Smooth muscle cell (in vitro differentiated cells): ENCODE measurements at regions not wholly inside any gene's neighbourhood (a gene's known extent, or its start where the extent isn't known, plus 50 kb on each side); places are given as distances from the start of the nearest gene placed in this dataset.

Source experiments
- DNase-seq: peaks from one replicate; lab custom pipeline; 2025; ENCODE audit not compliant: unreplicated experiment; lab: John Stamatoyannopoulos, UW
- H2AFZ ChIP-seq: fragments of 200-600 bp; sonication (generic); 2 replicates; pipeline ENCODE4 v1.6.0; 2016; ENCODE audit warnings: antibody characterized with exemption, low read depth, mild to moderate bottlenecking
- H3F3A ChIP-seq: fragments of 200-600 bp; sonication (generic); 2 replicates; pipeline ENCODE4 v1.6.0; 2017; ENCODE audit warnings: antibody characterized with exemption, low read depth
- H3K27ac ChIP-seq: fragments of 200-600 bp; sonication (generic); 2 replicates; pipeline ENCODE4 v1.5.1; 2016; ENCODE audit warnings: low read depth, mild to moderate bottlenecking
- H3K27me3 ChIP-seq: fragments of 200-600 bp; sonication (generic); 2 replicates; pipeline ENCODE4 v1.6.1; 2016; ENCODE audit warnings: low read depth, mild to moderate bottlenecking
- H3K36me3 ChIP-seq: fragments of 200-600 bp; sonication (generic); 2 replicates; pipeline ENCODE4 v1.5.1; 2016; ENCODE audit warnings: low read depth
- H3K4me1 ChIP-seq: fragments of 200-600 bp; sonication (generic); 2 replicates; pipeline ENCODE4 v1.5.1; 2016; ENCODE audit warnings: low read depth
- H3K4me2 ChIP-seq: fragments of 200-600 bp; sonication (generic); 2 replicates; pipeline ENCODE4 v1.6.0; 2016; ENCODE audit warnings: mild to moderate bottlenecking
- H3K4me3 ChIP-seq: fragments of 200-600 bp; sonication (generic); 2 replicates; pipeline ENCODE4 v1.5.1; 2016; ENCODE audit warnings: mild to moderate bottlenecking
- H3K79me2 ChIP-seq: fragments of 200-600 bp; sonication (generic); 2 replicates; pipeline ENCODE4 v1.6.0; 2016; ENCODE audit warnings: low read depth, mild to moderate bottlenecking
- H3K9ac ChIP-seq: fragments of 200-600 bp; sonication (generic); 2 replicates; pipeline ENCODE4 v1.6.0; 2016; ENCODE audit warnings: low read depth
- H3K9me3 ChIP-seq: fragments of 200-600 bp; sonication (generic); replicated peaks from 2 replicates; pipeline ENCODE4 v1.5.1; 2016; ENCODE audit warnings: low read depth
- H4K20me1 ChIP-seq: fragments of 200-600 bp; sonication (generic); 2 replicates; pipeline ENCODE4 v1.6.0; 2016; ENCODE audit warnings: low read depth
- CTCF ChIP-seq: fragments of 200-600 bp; sonication (generic); IDR thresholded peaks from 2 replicates; pipeline ENCODE4 v1.5.1; 2017; ENCODE audit warnings: borderline replicate concordance, mild to moderate bottlenecking, antibody characterized with exemption; ENCODE audit not compliant: insufficient read depth, poor library complexity, severe bottlenecking
- WGBS: methylation state at CpG from one replicate; pipeline ENCODE4 v1.1.7; 2016; ENCODE audit warnings: low lambda C conversion rate; 5-methylcytosine and 5-hydroxymethylcytosine counted together

DNA sequence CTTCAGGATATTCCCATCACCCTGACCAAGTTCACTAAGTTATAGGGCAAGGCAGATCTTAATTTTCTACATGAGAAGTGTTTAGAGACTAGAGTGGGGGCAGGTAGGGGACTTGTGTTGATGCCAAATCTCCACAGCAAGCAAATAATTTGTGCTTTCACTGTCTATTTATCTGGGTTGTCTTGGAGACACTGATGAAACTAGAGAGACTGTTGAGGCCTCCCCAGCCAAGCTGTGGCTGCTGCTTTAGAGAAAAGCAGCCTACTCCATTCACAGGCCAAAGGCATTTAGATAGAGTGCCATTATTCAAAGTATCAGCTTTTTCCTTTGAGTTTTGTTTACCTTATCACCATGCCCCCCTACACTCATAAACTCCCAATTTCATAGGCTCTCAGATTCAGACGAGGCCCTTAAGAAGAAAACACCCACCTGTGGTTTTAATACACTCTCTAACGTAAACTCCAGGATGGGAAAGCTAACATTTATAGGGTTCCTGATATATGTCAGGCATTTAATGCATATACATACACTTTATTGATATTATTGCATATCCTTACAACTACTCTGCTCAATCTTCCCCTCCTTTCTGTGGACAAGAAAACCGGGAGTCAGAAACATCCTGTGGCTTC lies 130.4 kb upstream of the FOXB1 start:
- H3K27me3 ChIP-seq = peaks cover 24% of the 10 kb centered on the region
- H3K27ac ChIP-seq = no peak overlapping the region
- H3K4me3 ChIP-seq = no peak overlapping the region
- H4K20me1 ChIP-seq = no peaks in the 10 kb centered on the region
- no peak for TF ChIP-seq CTCF
- no peak overlapping the region for H3K4me2 ChIP-seq
- 66% methylated on average over 3 of the region's 3 CpGs for WGBS
- no peaks in the 10 kb centered on the region for H3F3A ChIP-seq
- H3K4me1 ChIP-seq = no peaks in the 10 kb centered on the region
- no peaks in the 10 kb centered on the region for H3K9me3 ChIP-seq
- H2AFZ ChIP-seq = no peak overlapping the region
- no peaks in the 10 kb centered on the region for H3K36me3 ChIP-seq
- H3K79me2 ChIP-seq = no peaks in the 10 kb centered on the region
- H3K9ac ChIP-seq = no peak overlapping the region
- no peak for DNase-seq

DNA sequence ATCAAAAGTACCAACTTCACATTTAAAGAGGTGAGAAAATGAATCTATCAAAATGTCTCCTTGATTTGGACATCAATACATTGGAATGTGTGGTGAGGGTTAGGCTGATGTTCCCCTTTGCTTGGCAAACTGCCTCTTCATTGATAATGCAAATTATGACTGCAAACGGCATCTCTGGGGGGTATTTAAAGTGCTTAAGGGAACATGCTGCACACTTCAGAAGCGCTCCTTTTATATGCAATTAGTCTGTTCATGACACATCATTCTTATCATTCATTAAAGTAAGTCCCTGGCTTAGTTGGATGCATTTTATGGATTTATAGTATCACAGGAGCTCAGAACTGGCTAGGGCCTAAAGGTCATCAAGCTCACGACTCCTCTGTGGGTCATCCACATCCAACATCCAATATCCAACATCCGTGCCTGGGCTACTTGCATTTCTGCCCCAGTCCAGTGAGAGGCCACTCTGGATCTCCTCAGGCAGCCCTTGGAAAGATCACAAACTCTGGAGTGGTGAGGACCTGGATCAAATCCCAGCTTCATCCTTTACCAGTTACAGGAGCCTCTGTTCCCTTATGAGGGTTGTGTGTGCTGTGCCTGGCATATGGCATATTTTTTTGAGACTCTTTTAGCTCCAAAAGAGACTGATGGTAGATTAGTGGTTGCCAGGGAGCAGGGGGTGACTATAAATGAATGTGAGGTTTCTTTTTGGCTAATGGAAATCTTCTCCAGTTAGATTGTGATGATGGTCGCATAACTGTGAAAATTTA lies 136.8 kb upstream of the FOXB1 start:
- no peaks in the 10 kb centered on the region for H3F3A ChIP-seq
- H3K4me2 ChIP-seq = no peak overlapping the region
- H3K27me3 ChIP-seq = peaks cover 23% of the 10 kb centered on the region
- H3K9me3 ChIP-seq = no peaks in the 10 kb centered on the region
- no peaks in the 10 kb centered on the region for H3K36me3 ChIP-seq
- no peak overlapping the region for H3K9ac ChIP-seq
- H2AFZ ChIP-seq = no peak overlapping the region
- TF ChIP-seq CTCF = no peak
- H3K27ac ChIP-seq = no peak overlapping the region
- 58% methylated on average over 5 of the region's 5 CpGs for WGBS
- H3K4me1 ChIP-seq = no peaks in the 10 kb centered on the region
- no peak for DNase-seq
- H4K20me1 ChIP-seq = no peaks in the 10 kb centered on the region
- H3K4me3 ChIP-seq = no peak overlapping the region
- no peaks in the 10 kb centered on the region for H3K79me2 ChIP-seq

DNA sequence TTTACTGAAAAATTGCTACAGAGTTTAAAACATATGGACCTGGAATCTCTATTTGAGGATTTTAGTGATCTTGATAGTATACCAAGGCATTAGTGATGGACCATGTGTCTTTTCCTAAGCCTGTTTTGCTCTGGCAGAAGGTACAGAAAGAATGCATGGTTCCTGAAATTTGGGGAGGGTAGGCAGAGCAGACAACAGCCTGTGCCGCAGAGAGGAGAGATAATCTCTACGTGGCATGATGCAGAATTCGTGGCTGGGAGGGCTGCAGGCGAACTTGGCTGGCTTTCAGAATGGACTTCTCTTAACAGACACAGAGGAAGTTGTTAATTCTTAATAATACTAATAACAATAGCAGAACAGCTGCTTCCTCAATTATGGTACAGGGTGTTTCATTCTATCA lies 137.5 kb upstream of the FOXB1 start:
- H3F3A ChIP-seq = no peaks in the 10 kb centered on the region
- H3K79me2 ChIP-seq = no peaks in the 10 kb centered on the region
- no peak overlapping the region for H3K4me2 ChIP-seq
- H2AFZ ChIP-seq = no peak overlapping the region
- no peaks in the 10 kb centered on the region for H4K20me1 ChIP-seq
- no peak for DNase-seq
- no peak overlapping the region for H3K27ac ChIP-seq
- no peaks in the 10 kb centered on the region for H3K9me3 ChIP-seq
- no peaks in the 10 kb centered on the region for H3K36me3 ChIP-seq
- no peak overlapping the region for H3K4me3 ChIP-seq
- whole genome bisulfite sequencing = 15% methylated on average over 4 of the region's 4 CpGs
- no peak for TF ChIP-seq CTCF
- no peak overlapping the region for H3K9ac ChIP-seq
- no peaks in the 10 kb centered on the region for H3K4me1 ChIP-seq
- H3K27me3 ChIP-seq = peaks cover 29% of the 10 kb centered on the region
